SK-N-SH (cell line): ENCODE measurements at regions not wholly inside any gene's neighbourhood (a gene's known extent, or its start where the extent isn't known, plus 50 kb on each side); places are given as distances from the start of the nearest gene placed in this dataset.

Source experiments
- CTCF ChIP-seq: fragments of 200-600 bp; sonication (generic); IDR thresholded peaks from 2 replicates; pipeline ENCODE4 v1.6.1; 2017; ENCODE audit warnings: antibody characterized with exemption, mild to moderate bottlenecking, moderate library complexity
- FOSL2 ChIP-seq: IDR thresholded peaks from 2 replicates; pipeline ENCODE4 v1.4.0; 2012; ENCODE audit warnings: low read depth, mild to moderate bottlenecking, moderate library complexity, borderline replicate concordance
- FOXM1 ChIP-seq: IDR thresholded peaks from 2 replicates; pipeline ENCODE4 v1.4.0; 2012; ENCODE audit warnings: low read depth, mild to moderate bottlenecking
- GATA2 ChIP-seq: sonication (generic); formaldehyde crosslinking; IDR thresholded peaks from 2 replicates; pipeline ENCODE4 v1.5.0; 2020; ENCODE audit warnings: mild to moderate bottlenecking, missing genetic modification reagents
- JUND ChIP-seq: IDR thresholded peaks from 2 replicates; pipeline ENCODE4 v1.4.0; 2012
- RAD21 ChIP-seq: IDR thresholded peaks from 2 replicates; pipeline ENCODE4 v1.6.1; 2012; ENCODE audit warnings: mild to moderate bottlenecking, low read length
- RCOR1 ChIP-seq: fragments of 150-350 bp; IDR thresholded peaks from 2 replicates; pipeline ENCODE4 v1.6.1; 2017; ENCODE audit warnings: antibody characterized with exemption, low read length
- REST ChIP-seq: IDR thresholded peaks from 2 replicates; pipeline ENCODE4 v1.6.1; 2012; ENCODE audit warnings: mild to moderate bottlenecking, low read depth, low read length, moderate library complexity
- TAF1 ChIP-seq: IDR thresholded peaks from 2 replicates; pipeline ENCODE4 v1.6.1; 2012; ENCODE audit warnings: low read depth, mild to moderate bottlenecking, low read length, moderate library complexity, borderline replicate concordance
- TEAD4 ChIP-seq: IDR thresholded peaks from 2 replicates; pipeline ENCODE4 v1.4.0; 2012; ENCODE audit warnings: mild to moderate bottlenecking, borderline replicate concordance; ENCODE audit not compliant: insufficient read depth

GRCh38 chr5:168214886-168215285, 76.6 kb upstream of the WWC1 start:
- TF ChIP-seq RCOR1 (no peak), FOXM1 (no peak), REST (no peak), CTCF (no peak), TEAD4 (no peak), RAD21 (no peak), GATA2 (CRISPR knock-in tag) (no peak), TAF1 (no peak), FOSL2 (no peak), JUND (no peak)
